GM12872 (cell line): ENCODE measurements at regions not wholly inside any gene's neighbourhood (a gene's known extent, or its start where the extent isn't known, plus 50 kb on each side); places are given as distances from the start of the nearest gene placed in this dataset.

Experiments used
- CTCF ChIP-seq: IDR thresholded peaks from 3 replicates; pipeline ENCODE4 v1.5.1; 2011; ENCODE audit warnings: low read depth, mild to moderate bottlenecking, low read length, moderate library complexity; ENCODE audit not compliant: insufficient read depth

- no peak for TF ChIP-seq CTCF
Measured at GRCh38 chr6:33878562-33878961, 74.8 kb upstream of the MLN start.

GRCh38 chr6:33877982-33878535 is 74.3 kb upstream of the MLN start:
- TF ChIP-seq CTCF, result no peak

GRCh38 chr6:33875696-33876095 is 71.9 kb upstream of the MLN start:
- no peak for TF ChIP-seq CTCF

- no peak for TF ChIP-seq CTCF
Measured at GRCh38 chr6:33875141-33875581, 71.4 kb upstream of the MLN start.

GRCh38 chr6:33874136-33874760 is 70.4 kb upstream of the MLN start:
- TF ChIP-seq CTCF, result no peak

GRCh38 chr6:33872761-33873160 is 69.0 kb upstream of the MLN start:
- no peak for TF ChIP-seq CTCF

GRCh38 chr6:33869826-33870423 is 66.1 kb upstream of the MLN start:
- TF ChIP-seq CTCF, result no peak
